Body of pancreas (tissue), 4 donors: ENCODE measurements at regions not wholly inside any gene's neighbourhood (a gene's known extent, or its start where the extent isn't known, plus 50 kb on each side); places are given as distances from the start of the nearest gene placed in this dataset.

Source experiments
- CTCF ChIP-seq, 7 experiments: fragments of 450-650 bp in 4 of 7; fragments of 200-600 bp in 3 of 7; sonication (generic) in 3 of 7; IDR thresholded peaks; one replicate each; pipeline ENCODE4 v1.5.1; 2016 to 2019; ENCODE audit warnings: antibody characterized with exemption in 7 of 7
- POLR2A ChIP-seq, 3 donors: fragments of 450-650 bp; IDR thresholded peaks; one replicate each; pipeline ENCODE4 v1.6.1; 2016; ENCODE audit warnings: antibody characterized with exemption in 3 of 3, mild to moderate bottlenecking in 2 of 3

- TF ChIP-seq POLR2A (IDR thresholded peaks at IDR 0.05) = no peak
- no peak for TF ChIP-seq CTCF (IDR thresholded peaks at IDR 0.05)
Measured at GRCh38 chr7:96547371-96547811, 162.3 kb downstream of the SEM1 start.
